Sigmoid colon (tissue), 4 donors: ENCODE measurements at regions not wholly inside any gene's neighbourhood (a gene's known extent, or its start where the extent isn't known, plus 50 kb on each side); places are given as distances from the start of the nearest gene placed in this dataset.

Experiments
- CTCF ChIP-seq, 4 experiments: fragments of 450-650 bp in 3 of 4; fragments of 200-600 bp in 1 of 4; IDR thresholded peaks; one replicate each; pipeline ENCODE4 v1.5.1; 2016 to 2019; ENCODE audit warnings: antibody characterized with exemption in 4 of 4, mild to moderate bottlenecking in 3 of 4, moderate library complexity in 2 of 4
- EP300 ChIP-seq, 4 donors: sonication (generic); formaldehyde crosslinking; IDR thresholded peaks; one replicate each; pipeline ENCODE4 v1.6.1; 2017; ENCODE audit warnings: antibody characterized with exemption in 4 of 4
- POLR2A ChIP-seq, 2 donors: fragments of 450-650 bp; IDR thresholded peaks; one replicate each; pipeline ENCODE4 v1.6.1; 2016; ENCODE audit warnings: antibody characterized with exemption in 2 of 2, mild to moderate bottlenecking in 2 of 2, moderate library complexity in 2 of 2
- POLR2AphosphoS5 ChIP-seq, 4 donors: sonication (generic); formaldehyde crosslinking; IDR thresholded peaks; one replicate each; pipeline ENCODE4 v1.6.1; 2017; ENCODE audit warnings: antibody characterized with exemption in 4 of 4

DNA sequence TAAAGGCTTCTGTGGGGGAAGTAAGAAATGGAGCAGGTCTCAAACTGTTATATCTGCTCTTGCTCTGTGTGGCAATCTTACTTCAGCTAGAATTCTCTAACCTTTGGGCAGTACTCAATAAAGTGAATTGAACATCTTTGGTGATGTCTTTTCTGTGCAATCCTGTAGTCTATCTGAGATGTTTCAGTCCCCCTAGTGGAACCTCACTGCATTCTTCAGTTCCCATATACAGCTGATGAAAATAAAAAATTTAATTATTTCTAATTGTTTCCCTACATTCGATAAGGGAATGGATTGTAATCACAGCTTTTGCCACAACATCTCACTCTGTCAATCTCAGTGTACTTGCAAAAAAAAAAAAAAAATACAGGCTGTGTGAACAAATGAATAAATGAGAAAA, 522.6 kb downstream of the DNAJB9 start:
- TF ChIP-seq CTCF (IDR thresholded peaks at IDR 0.05) (no peak), POLR2AphosphoS5 (IDR thresholded peaks at IDR 0.05) (no peak), EP300 (IDR thresholded peaks at IDR 0.05) (no peak), POLR2A (IDR thresholded peaks at IDR 0.05) (no peak)
